Chondrocyte (in vitro differentiated cells): ENCODE measurements at regions not wholly inside any gene's neighbourhood (a gene's known extent, or its start where the extent isn't known, plus 50 kb on each side); places are given as distances from the start of the nearest gene placed in this dataset.

Experiments used
- DNase-seq: peaks from one replicate; pipeline ENCODE4 v3.0.0; 2021; ENCODE audit warnings: mixed read lengths, low spot score
- H3K27ac Mint-ChIP-seq: one replicate; pipeline ENCODE4 v1.8.0; 2021; ENCODE audit warnings: mild to moderate bottlenecking, moderate library complexity, mixed read lengths; ENCODE audit not compliant: unreplicated experiment
- H3K27me3 Mint-ChIP-seq: 2 replicates; pipeline ENCODE4 v1.8.0; 2021; ENCODE audit warnings: low read depth, mixed read lengths
- H3K36me3 Mint-ChIP-seq: 2 replicates; pipeline ENCODE4 v1.8.0; 2021; ENCODE audit warnings: low read depth, mixed read lengths
- H3K4me1 Mint-ChIP-seq: 2 replicates; pipeline ENCODE4 v1.8.0; 2021; ENCODE audit warnings: low read depth, mild to moderate bottlenecking, mixed read lengths
- H3K4me3 Mint-ChIP-seq: one replicate; pipeline ENCODE4 v1.8.0; 2021; ENCODE audit warnings: mild to moderate bottlenecking, moderate library complexity, mixed read lengths; ENCODE audit not compliant: unreplicated experiment
- H3K9me3 Mint-ChIP-seq: 2 replicates; pipeline ENCODE4 v1.8.0; 2021; ENCODE audit warnings: low read depth, mixed read lengths
- TF ChIP-seq, protein P1 (sequence below): fragments of 200-600 bp; sonication (generic); IDR thresholded peaks from 2 replicates; pipeline ENCODE4 v1.5.0; 2021; ENCODE audit warnings: antibody characterized with exemption, mild to moderate bottlenecking, moderate library complexity

DNA sequence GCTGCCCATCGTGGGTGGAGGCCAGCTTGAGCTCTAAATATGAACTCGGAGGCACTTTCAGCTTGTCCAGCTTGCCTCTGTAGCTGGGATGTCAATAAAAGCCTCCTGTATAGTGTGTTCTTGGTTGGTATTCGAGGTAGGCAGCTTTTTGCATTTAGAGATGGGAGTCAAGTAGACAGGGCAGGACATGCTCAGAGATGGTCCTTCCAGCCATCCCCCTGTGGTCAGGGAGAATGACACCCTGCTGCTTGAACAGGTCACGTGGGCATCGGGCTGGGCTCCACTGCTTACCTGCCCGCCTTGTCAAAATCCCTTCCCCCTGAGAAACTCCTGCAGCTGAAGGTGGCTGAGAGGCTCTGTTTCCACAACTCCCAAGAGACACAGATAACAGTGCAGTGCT, 302.5 kb downstream of the ZNF536 start:
- no peaks in the 10 kb centered on the region for H3K9me3 Mint-ChIP-seq
- H3K4me3 Mint-ChIP-seq, result no peak overlapping the region
- no peak overlapping the region for H3K27ac Mint-ChIP-seq
- H3K36me3 Mint-ChIP-seq, result no peaks in the 10 kb centered on the region
- TF ChIP-seq, protein P1, sequence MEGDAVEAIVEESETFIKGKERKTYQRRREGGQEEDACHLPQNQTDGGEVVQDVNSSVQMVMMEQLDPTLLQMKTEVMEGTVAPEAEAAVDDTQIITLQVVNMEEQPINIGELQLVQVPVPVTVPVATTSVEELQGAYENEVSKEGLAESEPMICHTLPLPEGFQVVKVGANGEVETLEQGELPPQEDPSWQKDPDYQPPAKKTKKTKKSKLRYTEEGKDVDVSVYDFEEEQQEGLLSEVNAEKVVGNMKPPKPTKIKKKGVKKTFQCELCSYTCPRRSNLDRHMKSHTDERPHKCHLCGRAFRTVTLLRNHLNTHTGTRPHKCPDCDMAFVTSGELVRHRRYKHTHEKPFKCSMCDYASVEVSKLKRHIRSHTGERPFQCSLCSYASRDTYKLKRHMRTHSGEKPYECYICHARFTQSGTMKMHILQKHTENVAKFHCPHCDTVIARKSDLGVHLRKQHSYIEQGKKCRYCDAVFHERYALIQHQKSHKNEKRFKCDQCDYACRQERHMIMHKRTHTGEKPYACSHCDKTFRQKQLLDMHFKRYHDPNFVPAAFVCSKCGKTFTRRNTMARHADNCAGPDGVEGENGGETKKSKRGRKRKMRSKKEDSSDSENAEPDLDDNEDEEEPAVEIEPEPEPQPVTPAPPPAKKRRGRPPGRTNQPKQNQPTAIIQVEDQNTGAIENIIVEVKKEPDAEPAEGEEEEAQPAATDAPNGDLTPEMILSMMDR, result no peak
- DNase-seq, result no peak
- peaks cover 46% of the 10 kb centered on the region for H3K27me3 Mint-ChIP-seq
- no peaks in the 10 kb centered on the region for H3K4me1 Mint-ChIP-seq

DNA sequence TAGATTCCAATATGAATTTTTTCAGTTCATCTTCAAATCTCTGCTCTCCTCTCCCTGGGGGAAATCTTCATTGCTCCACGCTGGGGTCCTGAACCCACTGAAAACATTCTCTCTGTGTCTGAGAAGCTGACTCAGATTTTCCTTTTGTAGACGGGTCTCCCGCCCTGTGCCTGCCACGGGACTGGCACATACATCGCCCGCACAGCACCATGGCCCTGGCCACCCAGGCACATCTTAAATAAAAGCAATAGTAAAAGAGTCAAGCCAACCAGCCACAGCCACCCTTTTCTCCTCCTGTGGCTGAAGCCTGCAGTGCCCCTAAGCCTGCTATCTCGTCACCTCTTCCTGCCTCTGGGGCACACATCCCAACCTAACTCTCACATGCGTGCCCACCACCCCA, 301.2 kb downstream of the ZNF536 start:
- TF ChIP-seq, protein P1, result no peak
- Mint-ChIP-seq H3K27me3 (peaks cover 54% of the 10 kb centered on the region), H3K9me3 (no peaks in the 10 kb centered on the region)

DNA sequence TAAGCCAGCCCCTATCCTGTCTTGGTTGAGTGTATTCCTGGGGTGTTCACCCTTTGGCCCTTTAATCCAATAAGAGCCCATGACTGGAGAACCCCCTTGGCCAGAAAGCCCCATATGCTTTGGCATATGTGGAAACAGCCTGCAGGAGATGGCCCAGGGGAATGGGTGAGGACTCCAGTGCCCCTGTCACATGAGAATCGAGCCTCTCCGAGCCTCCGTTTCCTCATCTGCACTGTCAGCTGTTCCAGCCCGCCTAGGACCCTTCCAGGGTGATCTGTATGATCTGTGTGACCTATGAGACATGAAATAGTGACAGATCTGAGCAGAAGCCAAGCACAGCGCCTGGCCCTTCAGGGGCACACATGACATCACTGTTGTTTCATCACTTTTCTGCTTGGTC, 300.7 kb downstream of the ZNF536 start:
- H3K27me3 Mint-ChIP-seq, result peaks cover 52% of the 10 kb centered on the region

More for the DNA sequence above, 301.2 kb downstream of the ZNF536 start:
- DNase-seq, result no peak
- Mint-ChIP-seq H3K36me3 (no peaks in the 10 kb centered on the region), H3K4me3 (no peak overlapping the region), H3K27ac (no peak overlapping the region), H3K4me1 (no peaks in the 10 kb centered on the region)

DNA sequence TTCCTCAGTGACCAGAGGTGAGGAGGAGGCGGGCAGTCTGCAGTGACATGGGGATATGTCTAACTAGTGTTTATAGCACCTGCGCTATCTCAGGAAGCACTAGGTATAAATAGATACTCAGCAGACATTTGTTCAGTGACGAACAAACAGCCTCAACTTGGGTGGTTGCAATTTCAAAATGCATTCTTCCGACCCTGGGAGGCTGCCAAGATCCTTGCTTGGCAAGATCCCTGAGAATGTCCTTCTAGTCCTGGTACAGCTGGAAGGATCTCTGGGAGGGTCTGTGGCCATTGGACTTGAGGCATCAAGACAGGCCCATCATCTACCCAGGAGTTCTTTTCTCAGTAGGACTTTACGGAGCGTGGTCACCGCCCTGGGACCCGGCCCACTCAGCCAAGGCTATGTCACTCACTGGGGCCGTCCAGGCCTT, 299.5 kb downstream of the ZNF536 start:
- Mint-ChIP-seq H3K27ac (no peak overlapping the region), H3K27me3 (peaks cover 44% of the 10 kb centered on the region), H3K4me1 (no peaks in the 10 kb centered on the region), H3K9me3 (no peaks in the 10 kb centered on the region), H3K36me3 (no peaks in the 10 kb centered on the region), H3K4me3 (no peak overlapping the region)
- DNase-seq, result no peak
- TF ChIP-seq, protein P1, result no peak

More for the DNA sequence above, 300.7 kb downstream of the ZNF536 start:
- Mint-ChIP-seq H3K9me3 (no peaks in the 10 kb centered on the region), H3K4me3 (no peak overlapping the region), H3K36me3 (no peaks in the 10 kb centered on the region), H3K4me1 (no peaks in the 10 kb centered on the region), H3K27ac (no peak overlapping the region)
- no peak for DNase-seq
- TF ChIP-seq, protein P1, result no peak

DNA sequence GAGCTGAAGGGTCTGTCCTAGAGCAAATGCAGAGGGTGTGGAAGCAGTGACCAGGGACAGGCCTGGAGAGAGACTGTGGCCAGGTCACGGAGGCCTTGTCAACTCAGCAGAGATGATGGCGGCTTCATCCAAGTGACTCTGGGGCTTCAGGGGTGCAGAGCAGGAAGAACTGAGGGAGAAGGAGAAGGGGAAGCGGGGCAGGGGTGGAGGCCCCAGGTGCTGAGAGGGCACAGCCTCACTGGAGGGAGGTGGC, 299.1 kb downstream of the ZNF536 start:
- H3K9me3 Mint-ChIP-seq, result no peaks in the 10 kb centered on the region
- H3K27ac Mint-ChIP-seq, result no peak overlapping the region
- H3K36me3 Mint-ChIP-seq, result no peaks in the 10 kb centered on the region
- H3K27me3 Mint-ChIP-seq, result peaks cover 44% of the 10 kb centered on the region
- DNase-seq, result no peak
- TF ChIP-seq, protein P1, result no peak
- H3K4me3 Mint-ChIP-seq, result no peak overlapping the region
- H3K4me1 Mint-ChIP-seq, result no peaks in the 10 kb centered on the region
